SIG-M5 treated with dmso at 0.1 percent for 504 hours (cell line): ENCODE measurements at regions not wholly inside any gene's neighbourhood (a gene's known extent, or its start where the extent isn't known, plus 50 kb on each side); places are given as distances from the start of the nearest gene placed in this dataset.
A peak's percentile ranks its signal among the peaks of the same experiment; 100 is the strongest.
"Not testable (repeated sequence)": the region's sequence is repeated elsewhere in the genome, so short reads cannot be mapped to it uniquely, and the experiment has no call there.

Experiments used
- DNase-seq: peaks from one replicate; lab custom pipeline; 2025; ENCODE audit not compliant: unreplicated experiment; lab: John Stamatoyannopoulos, UW

- no peak for DNase-seq
These were observed 364.1 kb upstream of the RORB start for GRCh38 chr9:74132986-74133385.

- DNase-seq = no peak
These were observed 363.2 kb upstream of the RORB start for GRCh38 chr9:74133921-74134320.

GRCh38 chr9:74138182-74138581, 359.0 kb upstream of the RORB start:
- DNase-seq = no peak

DNA sequence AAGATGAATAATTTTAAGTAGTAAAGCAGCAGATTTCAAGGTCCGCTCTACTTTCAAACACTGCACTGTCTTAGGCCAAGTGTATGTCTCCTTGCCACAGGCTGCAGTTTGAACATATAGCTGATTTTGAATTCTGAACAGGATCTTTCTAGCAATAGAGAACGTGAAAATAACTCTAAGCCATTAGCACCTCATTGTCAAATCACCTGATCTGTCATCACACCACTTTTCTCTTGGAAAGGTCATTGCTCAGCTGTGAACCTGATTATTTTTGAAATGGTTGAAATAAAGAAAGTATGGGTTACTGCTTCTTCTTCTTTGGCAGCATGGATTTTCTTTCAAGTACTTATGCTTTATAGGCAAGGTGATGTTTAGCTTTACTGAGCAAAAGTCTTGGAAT, 357.0 kb upstream of the RORB start:
- no peak for DNase-seq

DNA sequence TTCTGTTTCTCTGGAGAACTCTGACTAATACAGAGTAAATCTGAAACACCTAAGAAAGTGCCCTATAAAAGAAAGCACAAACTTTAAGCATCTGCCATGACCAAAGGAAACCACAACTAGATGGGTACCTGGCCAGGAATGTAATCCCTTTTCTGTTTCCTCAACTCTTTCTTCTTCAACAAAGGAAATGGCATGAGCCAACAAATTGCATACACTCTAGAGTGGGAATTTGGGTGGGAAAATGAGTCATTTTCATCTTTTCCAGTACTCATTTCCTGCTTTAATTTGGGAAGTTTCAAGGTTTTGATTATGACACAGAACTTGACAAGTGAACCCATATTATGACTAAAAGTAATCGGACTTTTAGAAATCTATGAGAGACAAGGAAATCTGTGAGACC, 349.2 kb upstream of the RORB start:
- DNase-seq = no peak

- DNase-seq = no peak
These were observed 324.3 kb upstream of the RORB start for GRCh38 chr9:74172874-74173273.

GRCh38 chr9:74173284-74173683, 323.9 kb upstream of the RORB start:
- DNase-seq = no peak

GRCh38 chr9:74197771-74198170, 299.4 kb upstream of the RORB start:
- not testable (repeated sequence) for DNase-seq

GRCh38 chr9:74205056-74205455, 292.1 kb upstream of the RORB start:
- DNase-seq = no peak

- no peak for DNase-seq
These were observed 278.6 kb upstream of the RORB start for GRCh38 chr9:74218385-74219063.

DNA sequence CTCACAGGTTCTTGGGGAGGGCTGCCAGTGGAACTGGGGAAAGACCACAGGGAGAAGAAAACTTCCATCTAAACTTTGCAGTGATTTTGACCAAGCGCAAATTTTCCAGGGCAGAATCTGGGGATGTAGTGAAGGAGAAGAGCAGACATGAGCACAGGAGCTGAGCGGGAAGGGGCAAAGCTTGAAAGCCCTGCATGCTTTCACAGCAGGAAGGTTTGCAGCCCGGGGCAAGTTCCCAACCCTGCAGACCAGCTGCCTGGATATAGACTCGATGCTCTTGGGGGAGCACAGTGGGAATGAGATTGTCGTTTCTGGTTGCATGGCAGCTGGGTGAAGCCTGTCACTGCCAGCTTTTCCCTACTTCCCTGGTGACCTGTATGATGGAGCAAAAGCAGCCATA, 276.8 kb upstream of the RORB start:
- no peak for DNase-seq

DNA sequence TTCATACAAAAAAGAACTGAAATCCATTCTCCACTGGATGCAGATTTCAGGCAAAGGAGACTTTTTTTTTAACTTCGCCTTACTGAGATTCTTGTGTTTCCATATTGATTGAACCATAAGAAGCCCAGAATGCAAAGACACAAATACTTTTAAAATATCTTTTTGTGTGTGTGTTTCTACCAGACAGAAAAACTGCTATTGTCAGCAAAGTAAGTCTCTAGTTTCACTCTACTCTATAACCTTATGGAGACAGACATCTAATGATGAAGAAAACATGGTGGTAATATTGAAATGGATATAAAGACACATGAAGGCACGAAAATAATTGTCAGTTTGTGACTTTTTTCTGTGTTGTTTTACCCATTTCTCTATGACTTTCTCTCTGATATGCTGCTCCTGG, 260.3 kb upstream of the RORB start:
- no peak for DNase-seq

GRCh38 chr9:74245866-74246497, 251.2 kb upstream of the RORB start:
- DNase-seq = no peak

GRCh38 chr9:74255489-74255984, 241.6 kb upstream of the RORB start:
- DNase-seq = peak; percentile 0

DNA sequence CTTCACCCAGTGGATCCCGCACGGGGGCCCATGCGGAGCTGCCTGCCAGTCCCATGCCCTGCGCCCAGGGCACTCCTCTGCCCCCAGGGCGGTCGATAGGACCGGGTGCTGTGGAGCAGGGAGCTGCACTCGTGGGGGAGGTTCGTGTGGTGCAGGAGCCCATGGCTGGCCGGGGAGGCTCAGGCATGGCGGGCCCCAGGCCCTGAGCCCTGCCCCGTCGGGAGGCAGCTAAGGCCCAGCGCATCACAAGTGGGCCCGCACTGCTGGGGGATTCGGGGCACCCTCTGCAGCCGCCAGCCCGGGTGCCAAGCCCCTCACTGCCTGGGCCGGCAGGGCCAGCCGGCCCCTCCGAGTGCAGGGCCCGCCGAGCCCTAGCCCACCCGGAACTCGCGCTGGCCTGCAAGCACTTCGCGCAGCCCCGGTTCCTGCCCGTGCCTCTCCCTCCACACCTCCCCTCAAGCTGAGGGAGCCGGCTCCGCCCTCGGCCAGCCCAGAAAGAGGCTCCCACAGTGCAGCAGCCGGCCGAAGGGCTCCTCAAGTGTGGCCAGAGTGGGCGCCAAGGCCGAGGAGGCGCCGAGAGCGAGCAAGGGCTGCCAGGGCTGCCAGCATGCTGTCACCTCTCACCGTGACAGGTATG, 221.1 kb upstream of the RORB start:
- DNase-seq = no peak

DNA sequence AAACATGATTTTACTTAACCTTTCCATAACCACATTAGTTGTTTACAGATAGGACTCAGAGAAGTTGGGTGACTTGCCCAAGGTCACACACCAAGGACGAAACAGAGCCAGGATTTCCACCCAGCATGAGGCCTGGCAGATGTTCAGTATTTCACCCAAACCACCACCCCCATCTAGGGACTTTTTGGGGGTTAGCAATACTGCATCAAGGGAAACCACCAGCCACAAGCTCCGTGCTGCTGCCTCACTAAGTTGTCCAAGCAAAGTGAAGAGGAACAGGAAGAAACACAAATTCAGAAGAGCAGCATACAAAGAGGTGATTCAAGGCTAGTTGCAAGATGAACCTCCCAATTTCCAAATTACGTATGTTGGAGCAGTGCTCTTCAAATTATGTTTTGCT, 219.6 kb upstream of the RORB start:
- no peak for DNase-seq

DNA sequence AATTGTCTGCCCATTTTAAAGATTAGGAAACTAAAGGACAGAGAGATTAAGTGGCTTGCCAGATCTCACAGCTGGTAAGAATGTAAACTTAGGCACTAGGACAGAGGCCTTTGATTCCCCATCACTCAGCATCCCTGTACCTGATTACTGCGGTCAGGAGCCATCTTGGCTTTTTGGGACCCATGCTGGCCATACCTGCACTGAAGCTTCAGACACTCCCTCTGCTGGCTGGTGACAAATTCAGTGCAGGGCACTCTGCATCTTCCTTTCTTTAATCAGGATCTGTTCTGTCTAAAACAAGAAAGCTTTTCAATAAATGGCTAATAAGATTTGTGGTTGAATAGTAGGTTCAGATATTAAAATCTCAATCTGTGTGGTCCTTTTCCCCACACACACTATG, 215.5 kb upstream of the RORB start:
- peak; percentile 13 for DNase-seq

- DNase-seq = no peak
These were observed 214.4 kb upstream of the RORB start for GRCh38 chr9:74282526-74283253.

DNA sequence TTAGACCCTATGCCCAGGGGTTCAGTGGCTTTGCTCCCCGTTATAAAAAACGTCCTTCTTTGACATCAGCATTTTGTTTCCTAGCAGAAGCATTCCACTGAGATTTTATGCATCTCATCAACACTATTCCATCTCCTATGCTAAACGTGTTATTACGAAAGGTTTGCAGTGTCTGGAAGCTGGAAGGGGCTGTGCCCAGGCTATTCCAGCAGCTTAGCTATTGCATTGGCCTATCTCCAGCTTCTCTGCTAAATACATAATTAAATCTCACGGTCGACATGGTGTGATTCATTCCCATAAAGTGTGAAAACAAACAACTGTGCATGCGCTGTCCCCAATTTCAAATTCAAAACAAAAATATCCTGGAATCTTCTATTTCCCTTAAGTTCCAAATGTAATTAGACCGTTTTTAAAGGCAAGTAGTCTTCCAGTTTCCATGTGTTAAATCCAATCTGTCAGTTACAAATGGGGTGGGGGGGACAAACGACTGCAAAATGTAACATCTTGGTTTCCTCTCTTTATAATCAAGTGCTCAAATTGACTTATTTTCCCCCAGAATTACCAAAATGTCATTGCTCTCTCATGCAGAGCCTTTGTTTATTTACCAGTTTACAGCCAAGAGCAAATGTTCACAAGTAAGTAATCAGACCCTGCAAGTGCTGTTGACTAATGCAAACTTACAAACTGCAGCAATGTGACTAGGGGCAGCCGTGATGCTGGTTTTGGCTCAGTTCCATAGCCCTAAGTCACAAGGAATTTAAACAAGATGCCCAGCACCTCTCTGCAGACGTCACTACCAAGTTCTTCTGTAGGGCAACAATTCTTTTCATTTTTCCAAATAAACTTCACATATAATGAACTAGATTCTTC, 212.3 kb upstream of the RORB start:
- no peak for DNase-seq

DNA sequence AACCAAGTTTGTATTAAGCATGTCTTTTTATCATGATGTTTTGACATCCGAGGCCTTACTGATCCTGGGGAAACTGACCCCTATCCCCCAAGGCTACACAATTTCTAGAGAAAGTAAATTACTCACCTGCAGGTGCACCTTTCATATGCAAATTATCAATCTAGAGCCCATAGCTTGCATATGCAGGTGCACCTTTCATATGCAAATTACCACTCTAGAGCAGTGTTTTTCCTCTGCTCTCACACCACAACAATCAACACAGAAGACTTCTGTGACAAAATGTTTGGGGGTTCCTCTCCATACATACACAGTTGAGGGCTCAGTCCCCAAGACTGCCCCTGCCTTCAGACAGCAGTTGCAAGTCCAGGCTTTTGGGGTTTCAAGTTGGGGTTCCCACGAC, 203.7 kb upstream of the RORB start:
- no peak for DNase-seq

DNA sequence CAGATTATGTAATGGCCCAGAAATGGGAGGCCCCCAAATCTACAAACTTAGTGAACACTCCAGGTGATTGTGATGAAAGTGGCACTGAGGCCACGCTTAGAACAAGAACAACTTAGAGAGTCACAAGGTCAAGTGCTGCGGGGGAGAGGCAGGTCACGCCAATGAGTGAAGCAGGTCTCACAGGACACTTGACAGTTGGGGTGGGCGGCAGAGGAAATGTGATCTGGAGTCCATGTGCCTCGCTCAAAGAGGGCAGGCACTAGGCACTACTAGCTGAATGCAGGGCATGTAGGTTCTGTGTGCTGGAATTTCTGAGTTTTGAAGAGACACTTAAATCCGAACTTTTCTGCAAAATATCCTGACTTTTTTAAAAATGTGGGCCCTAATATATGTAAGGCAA, 193.2 kb upstream of the RORB start:
- no peak for DNase-seq
